Endothelial cell of umbilical vein (primary cell): ENCODE measurements at regions not wholly inside any gene's neighbourhood (a gene's known extent, or its start where the extent isn't known, plus 50 kb on each side); places are given as distances from the start of the nearest gene placed in this dataset.

Experiments
- BruUV-seq: library from RNA; stranded (reverse); fragments of 400-500 nt; replicated peaks from 2 replicates; lab custom pipeline; 2021; lab: Mats Ljungman, UMichigan
- CTCF ChIA-PET: fragments of 300-600, 350-600 bp; sonication (Branson Sonifier 250); formaldehyde crosslinking; loops from one replicate; lab custom pipeline; 2021; ENCODE audit warnings: antibody characterized with exemption, inconsistent platforms; lab: Charles Lee
- POLR2A ChIA-PET: fragments of 300-600, 350-600 bp; sonication (Branson Sonifier 250); formaldehyde crosslinking; loops from one replicate; lab custom pipeline; 2021; ENCODE audit warnings: antibody characterized with exemption, inconsistent platforms; lab: Charles Lee
- DNase-seq: peaks from one replicate; pipeline ENCODE4 v3.0.0-alpha.2; 2011; ENCODE audit warnings: low read depth, low spot score
- FAIRE-seq: peaks from 2 replicates; lab custom pipeline; 2011; peaks lifted over from hg19 to GRCh38; lab: Jason Lieb, UNC
- H2AFZ ChIP-seq: 2 replicates; pipeline ENCODE4 v1.6.0; 2012; ENCODE audit warnings: low read depth, low read length, control low read depth, inconsistent platforms
- H3K27ac ChIP-seq: 2 replicates; pipeline ENCODE4 v1.5.1; 2011; ENCODE audit warnings: low read depth, mild to moderate bottlenecking, control low read depth, low read length, moderate library complexity; ENCODE audit not compliant: insufficient read depth
- H3K27me3 ChIP-seq, 2 experiments: 2 replicates each; pipeline versions ENCODE4 v1.6.0 to v1.6.1; 2011; ENCODE audit warnings: low read length in 2 of 2, mixed read lengths in 1 of 2; ENCODE audit not compliant: control insufficient read depth in 2 of 2, insufficient read depth in 2 of 2
- H3K36me3 ChIP-seq, 2 experiments: 2 replicates in 1 of 2; 3 replicates in 1 of 2; pipeline ENCODE4 v1.5.1; 2011; ENCODE audit warnings: low read length in 2 of 2, mild to moderate bottlenecking in 1 of 2, moderate library complexity in 1 of 2; ENCODE audit not compliant: control insufficient read depth in 2 of 2, insufficient read depth in 2 of 2; ENCODE audit errors: extremely low read depth in 1 of 2
- H3K4me1 ChIP-seq: 3 replicates; pipeline ENCODE4 v1.5.1; 2011; ENCODE audit warnings: mild to moderate bottlenecking, low read length; ENCODE audit not compliant: control insufficient read depth, insufficient read depth; ENCODE audit errors: extremely low read depth
- H3K4me2 ChIP-seq: 2 replicates; pipeline ENCODE4 v1.6.1; 2011; ENCODE audit warnings: low read length, control low read depth, mixed read lengths; ENCODE audit not compliant: insufficient read depth
- H3K4me3 ChIP-seq, 3 experiments: fragments of 200-600 bp in 1 of 3; sonication (generic), shearing (Covaris generic) in 1 of 3; replicated peaks in 1 of 3; 2 replicates each; pipeline ENCODE4 v1.5.1; 2011 to 2016; ENCODE audit warnings: control low read depth in 3 of 3, low read length in 3 of 3, mild to moderate bottlenecking in 2 of 3, inconsistent platforms in 1 of 3, low read depth in 1 of 3, moderate library complexity in 1 of 3; ENCODE audit not compliant: insufficient read depth in 1 of 3
- H3K79me2 ChIP-seq: 2 replicates; pipeline ENCODE4 v1.6.0; 2012; ENCODE audit warnings: low read length, inconsistent platforms; ENCODE audit not compliant: control insufficient read depth, insufficient read depth
- H3K9ac ChIP-seq: replicated peaks from 2 replicates; pipeline ENCODE3; 2011; ENCODE audit warnings: low read length, control low read depth; ENCODE audit not compliant: insufficient read depth; ENCODE audit errors: extremely low read depth
- H3K9me1 ChIP-seq: replicated peaks from 3 replicates; pipeline ENCODE4 v1.6.0; 2011; ENCODE audit warnings: mild to moderate bottlenecking, low read length; ENCODE audit not compliant: control insufficient read depth, insufficient read depth; ENCODE audit errors: extremely low read depth
- H3K9me3 ChIP-seq: replicated peaks from 2 replicates; pipeline ENCODE4 v1.5.1; 2012; ENCODE audit warnings: low read length, inconsistent platforms; ENCODE audit not compliant: control insufficient read depth, insufficient read depth
- H4K20me1 ChIP-seq: replicated peaks from 2 replicates; pipeline ENCODE3; 2011; ENCODE audit warnings: mild to moderate bottlenecking, low read length; ENCODE audit not compliant: control insufficient read depth, insufficient read depth; ENCODE audit errors: extremely low read depth
- EZH2 ChIP-seq: IDR thresholded peaks from 2 replicates; pipeline ENCODE4 v1.6.1; 2012; ENCODE audit warnings: borderline replicate concordance, low read depth, mild to moderate bottlenecking, moderate library complexity, low read length, inconsistent platforms; ENCODE audit not compliant: severe bottlenecking
- FOS ChIP-seq: IDR thresholded peaks from 2 replicates; pipeline ENCODE4 v1.6.1; 2011; ENCODE audit warnings: mild to moderate bottlenecking, low read length, moderate library complexity, borderline replicate concordance; ENCODE audit not compliant: insufficient read depth
- GATA2 ChIP-seq: IDR thresholded peaks from 2 replicates; pipeline ENCODE4 v1.7.0; 2011; ENCODE audit warnings: low read depth, mild to moderate bottlenecking, moderate library complexity, mixed read lengths, low read length; ENCODE audit not compliant: insufficient read length, insufficient read depth
- JUN ChIP-seq: IDR thresholded peaks from 2 replicates; pipeline ENCODE4 v1.6.1; 2011; ENCODE audit warnings: borderline replicate concordance, low read depth; ENCODE audit not compliant: insufficient read length, insufficient read depth
- MAX ChIP-seq: IDR thresholded peaks from 2 replicates; pipeline ENCODE4 v1.6.1; 2011; ENCODE audit not compliant: insufficient read depth, insufficient read length
- MYC ChIP-seq: IDR thresholded peaks from one replicate; pipeline ENCODE4 v1.6.1; 2011; ENCODE audit warnings: mild to moderate bottlenecking, low read depth, low read length
- POLR2A ChIP-seq: IDR thresholded peaks from 2 replicates; pipeline ENCODE4 v1.6.1; 2012; ENCODE audit warnings: low read depth, mild to moderate bottlenecking, control low read depth, low read length
- POLR2AphosphoS5 ChIP-seq: IDR thresholded peaks from 2 replicates; pipeline ENCODE4 v1.6.1; 2012; ENCODE audit warnings: low read depth, mild to moderate bottlenecking, control low read depth, low read length, moderate library complexity; ENCODE audit not compliant: insufficient read depth
- dilution Hi-C: fragments of 300-500 bp; cut with MboI; formaldehyde crosslinking; loops from one replicate; pipeline ENCODE4 v1.15.0; 2019; ENCODE audit warnings: low sequenced_read_pairs; ENCODE audit not compliant: extremely low pct_ligation_motif_present
- intact Hi-C: fragments of 100-400 bp; cut with micrococcal nuclease; formaldehyde crosslinking; loops from one replicate; pipeline ENCODE4 v1.10.0; 2022
- TF ChIP-seq, protein P1 (sequence below), 2 donors: IDR thresholded peaks; 1 replicate in 1 of 2; 2 replicates in 1 of 2; pipeline ENCODE4 v1.5.1; 2011; ENCODE audit warnings: low read length in 2 of 2, mild to moderate bottlenecking in 2 of 2, moderate library complexity in 2 of 2, control low read depth in 1 of 2, inconsistent platforms in 1 of 2, low read depth in 1 of 2; ENCODE audit not compliant: insufficient read depth in 1 of 2; ENCODE audit errors: extremely low read depth in 1 of 2

DNA sequence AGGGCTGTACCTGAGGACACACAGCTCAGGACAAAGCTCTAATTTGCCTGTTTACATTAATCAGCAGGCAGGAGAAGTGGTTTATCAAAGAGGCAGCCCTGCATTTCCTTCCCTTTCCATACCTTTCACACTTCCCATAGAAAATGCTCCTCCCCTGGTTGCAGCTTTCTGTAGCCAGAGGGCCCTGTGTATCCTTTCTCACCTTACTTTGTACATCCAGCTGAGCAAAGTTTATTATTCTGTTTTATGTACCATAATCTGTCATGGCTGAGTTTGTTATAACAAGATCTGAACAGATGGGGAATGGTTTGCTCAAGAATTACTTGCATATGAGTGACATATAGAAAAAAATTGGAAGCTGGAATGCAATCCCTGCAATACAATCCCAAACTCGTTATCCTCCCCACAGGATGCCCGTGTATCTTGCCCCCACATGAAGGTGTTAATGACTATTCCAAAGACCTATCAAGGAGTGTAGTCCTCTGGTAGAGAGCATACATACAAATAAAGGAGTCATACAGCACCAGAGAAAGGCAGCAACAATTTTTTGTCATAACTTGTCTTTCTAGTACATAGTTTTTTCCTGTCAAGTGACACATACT lies 1025.8 kb upstream of the KLHL29 start:
- intact Hi-C loops (no loop called here), dilution Hi-C loops (no loop called here)
- Histone ChIP-seq H3K36me3 (no peaks in the 10 kb centered on the region), H3K4me1 (no peaks in the 10 kb centered on the region), H3K27ac (no peak overlapping the region), H2AFZ (no peak overlapping the region), H3K4me3 (no peak overlapping the region), H4K20me1 (no peaks in the 10 kb centered on the region), H3K9ac (no peak overlapping the region), H3K27me3 (no peaks in the 10 kb centered on the region), H3K79me2 (no peaks in the 10 kb centered on the region), H3K9me3 (no peaks in the 10 kb centered on the region), H3K9me1 (no peaks in the 10 kb centered on the region), H3K4me2 (no peak overlapping the region)
- ChIA-PET POLR2A (no interaction called here), CTCF (no interaction called here)
- TF ChIP-seq JUN (no peak), FOS (no peak), POLR2A (no peak), MYC (no peak)
- TF ChIP-seq, protein P1, sequence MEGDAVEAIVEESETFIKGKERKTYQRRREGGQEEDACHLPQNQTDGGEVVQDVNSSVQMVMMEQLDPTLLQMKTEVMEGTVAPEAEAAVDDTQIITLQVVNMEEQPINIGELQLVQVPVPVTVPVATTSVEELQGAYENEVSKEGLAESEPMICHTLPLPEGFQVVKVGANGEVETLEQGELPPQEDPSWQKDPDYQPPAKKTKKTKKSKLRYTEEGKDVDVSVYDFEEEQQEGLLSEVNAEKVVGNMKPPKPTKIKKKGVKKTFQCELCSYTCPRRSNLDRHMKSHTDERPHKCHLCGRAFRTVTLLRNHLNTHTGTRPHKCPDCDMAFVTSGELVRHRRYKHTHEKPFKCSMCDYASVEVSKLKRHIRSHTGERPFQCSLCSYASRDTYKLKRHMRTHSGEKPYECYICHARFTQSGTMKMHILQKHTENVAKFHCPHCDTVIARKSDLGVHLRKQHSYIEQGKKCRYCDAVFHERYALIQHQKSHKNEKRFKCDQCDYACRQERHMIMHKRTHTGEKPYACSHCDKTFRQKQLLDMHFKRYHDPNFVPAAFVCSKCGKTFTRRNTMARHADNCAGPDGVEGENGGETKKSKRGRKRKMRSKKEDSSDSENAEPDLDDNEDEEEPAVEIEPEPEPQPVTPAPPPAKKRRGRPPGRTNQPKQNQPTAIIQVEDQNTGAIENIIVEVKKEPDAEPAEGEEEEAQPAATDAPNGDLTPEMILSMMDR (IDR thresholded peaks at IDR 0.05; ENCODE audit: extremely low read depth in 1 of 2, insufficient read depth in 1 of 2, low read depth in 1 of 2, low read length in 2 of 2): no peak
- DNase-seq: no peak
- FAIRE-seq: no peak
- no TSS peak for BruUV-seq

DNA sequence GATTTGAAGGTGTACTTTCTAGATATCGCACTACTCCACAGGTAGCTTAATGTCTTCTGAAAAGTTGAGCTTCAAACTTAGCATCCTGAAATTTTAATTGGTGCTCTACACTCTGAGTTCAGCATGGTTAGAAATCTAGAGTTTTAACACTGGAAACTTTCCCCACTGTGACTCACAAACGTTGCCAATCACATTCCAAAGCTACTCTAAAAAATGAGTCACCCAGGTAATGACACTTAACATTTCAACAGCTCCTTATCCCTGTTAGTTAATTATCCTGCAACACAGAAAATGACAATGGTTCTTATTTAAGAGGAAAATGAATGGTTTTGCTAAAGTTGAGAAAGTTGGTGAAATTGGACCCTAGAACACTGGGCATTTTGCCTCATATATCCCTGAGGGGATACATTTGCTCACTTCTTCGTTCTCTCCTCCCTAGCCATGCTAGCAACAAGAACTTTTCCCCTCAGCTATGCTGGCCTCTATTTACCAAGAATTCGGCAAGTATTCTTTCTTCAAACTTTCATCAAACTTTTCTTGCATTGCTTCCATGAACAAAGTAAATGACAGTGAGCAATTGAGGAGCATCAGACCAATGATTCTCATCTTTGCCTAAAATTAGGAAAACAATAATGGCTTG lies 1024.1 kb upstream of the KLHL29 start:
- no peak for TF ChIP-seq POLR2A
- no peak for TF ChIP-seq MYC
- no peak for TF ChIP-seq GATA2
- TF ChIP-seq MAX: no peak
- no peak for TF ChIP-seq EZH2
- no peak for TF ChIP-seq JUN
- no peak for TF ChIP-seq POLR2AphosphoS5
- TF ChIP-seq, protein P1 (IDR thresholded peaks at IDR 0.05; ENCODE audit: extremely low read depth in 1 of 2, insufficient read depth in 1 of 2, low read depth in 1 of 2, low read length in 2 of 2): no peak
- TF ChIP-seq FOS: no peak

More for the DNA sequence above, 1024.1 kb upstream of the KLHL29 start:
- BruUV-seq: no TSS peak
- Histone ChIP-seq H4K20me1 (no peaks in the 10 kb centered on the region), H3K9me3 (no peaks in the 10 kb centered on the region), H3K27ac (no peak overlapping the region), H3K79me2 (no peaks in the 10 kb centered on the region), H3K36me3 (no peaks in the 10 kb centered on the region), H3K4me2 (no peak overlapping the region), H3K4me1 (no peaks in the 10 kb centered on the region), H3K9me1 (no peaks in the 10 kb centered on the region), H3K27me3 (no peaks in the 10 kb centered on the region), H3K9ac (no peak overlapping the region), H3K4me3 (no peak overlapping the region), H2AFZ (no peak overlapping the region)
- FAIRE-seq (no peak), DNase-seq (no peak)
- dilution Hi-C loops (no loop called here), intact Hi-C loops (no loop called here)
- CTCF ChIA-PET: no interaction called here
- POLR2A ChIA-PET: no interaction called here
